ENCODE measurements at regions not wholly inside any gene's neighbourhood (a gene's known extent, or its start where the extent isn't known, plus 50 kb on each side); places are given as distances from the start of the nearest gene placed in this dataset.

GRCh38 chr10:59577984-59578383 lies 131.7 kb downstream of the SLC16A9 start:
- in situ Hi-C loops (cut with HindIII; ENCODE audit: low sequenced_read_pairs), result loop anchor here (25.0 kb wide), 1 partner anchor 566 kb away; no protein-coding TSS in a partner anchor
- no peak for TF ChIP-seq CTCF (IDR thresholded peaks at IDR 0.05; ENCODE audit: low read depth, low read length, missing control alignments)
- no peak overlapping the region for H3K4me3 ChIP-seq (ENCODE audit: low read depth, low read length)
- no peak for DNase-seq (ENCODE audit: low read depth)

GRCh38 chr10:59575269-59575668 lies 134.4 kb downstream of the SLC16A9 start:
- DNase-seq (ENCODE audit: low read depth), result no peak
- in situ Hi-C loops (cut with HindIII; ENCODE audit: low sequenced_read_pairs), result loop anchor here (25.0 kb wide), 1 partner anchor 563 kb away; no protein-coding TSS in a partner anchor
- TF ChIP-seq CTCF (IDR thresholded peaks at IDR 0.05; ENCODE audit: low read depth, low read length, missing control alignments), result no peak
- H3K4me3 ChIP-seq (ENCODE audit: low read depth, low read length), result no peak overlapping the region

- TF ChIP-seq CTCF (IDR thresholded peaks at IDR 0.05; ENCODE audit: low read depth, low read length, missing control alignments), result no peak
- DNase-seq (ENCODE audit: low read depth), result no peak
- in situ Hi-C loops (cut with HindIII; ENCODE audit: low sequenced_read_pairs), result loop anchor here (5.0 kb wide), 1 partner anchor 81 kb away; no protein-coding TSS in a partner anchor
- no peak overlapping the region for H3K4me3 ChIP-seq (ENCODE audit: low read depth, low read length)
These were observed 146.1 kb downstream of the SLC16A9 start for GRCh38 chr10:59563531-59563930.

GRCh38 chr10:59562126-59562525 lies 147.5 kb downstream of the SLC16A9 start:
- no peak overlapping the region for H3K4me3 ChIP-seq (ENCODE audit: low read depth, low read length)
- TF ChIP-seq CTCF (IDR thresholded peaks at IDR 0.05; ENCODE audit: low read depth, low read length, missing control alignments), result no peak
- no peak for DNase-seq (ENCODE audit: low read depth)
- in situ Hi-C loops (cut with HindIII; ENCODE audit: low sequenced_read_pairs), result loop anchor here (5.0 kb wide), 1 partner anchor 80 kb away; no protein-coding TSS in a partner anchor

- in situ Hi-C loops (cut with HindIII; ENCODE audit: low sequenced_read_pairs), result loop anchor here (5.0 kb wide), 1 partner anchor 79 kb away; no protein-coding TSS in a partner anchor
- TF ChIP-seq CTCF (IDR thresholded peaks at IDR 0.05; ENCODE audit: low read depth, low read length, missing control alignments), result no peak
- DNase-seq (ENCODE audit: low read depth), result no peak
- H3K4me3 ChIP-seq (ENCODE audit: low read depth, low read length), result no peak overlapping the region
These were observed 148.1 kb downstream of the SLC16A9 start for GRCh38 chr10:59561477-59562121.

- TF ChIP-seq CTCF (IDR thresholded peaks at IDR 0.05; ENCODE audit: low read depth, low read length, missing control alignments), result no peak
- in situ Hi-C loops (cut with HindIII; ENCODE audit: low sequenced_read_pairs), result loop anchor here (5.0 kb wide), 1 partner anchor 79 kb away; no protein-coding TSS in a partner anchor
- H3K4me3 ChIP-seq (ENCODE audit: low read depth, low read length), result no peak overlapping the region
- no peak for DNase-seq (ENCODE audit: low read depth)
These were observed 148.7 kb downstream of the SLC16A9 start for GRCh38 chr10:59560990-59561389.

All from astrocyte of the cerebellum (primary cell).